Stimulated activated CD8-positive, alpha-beta memory T cell treated with anti-CD3 and anti-CD28 coated beads, Interleukin-4, amount 100 ng/mL, for 48 hours (primary cell): ENCODE measurements at regions not wholly inside any gene's neighbourhood (a gene's known extent, or its start where the extent isn't known, plus 50 kb on each side); places are given as distances from the start of the nearest gene placed in this dataset.

Experiments
- DNase-seq: peaks from one replicate; pipeline ENCODE4 v3.0.0-alpha.2; 2020

DNA sequence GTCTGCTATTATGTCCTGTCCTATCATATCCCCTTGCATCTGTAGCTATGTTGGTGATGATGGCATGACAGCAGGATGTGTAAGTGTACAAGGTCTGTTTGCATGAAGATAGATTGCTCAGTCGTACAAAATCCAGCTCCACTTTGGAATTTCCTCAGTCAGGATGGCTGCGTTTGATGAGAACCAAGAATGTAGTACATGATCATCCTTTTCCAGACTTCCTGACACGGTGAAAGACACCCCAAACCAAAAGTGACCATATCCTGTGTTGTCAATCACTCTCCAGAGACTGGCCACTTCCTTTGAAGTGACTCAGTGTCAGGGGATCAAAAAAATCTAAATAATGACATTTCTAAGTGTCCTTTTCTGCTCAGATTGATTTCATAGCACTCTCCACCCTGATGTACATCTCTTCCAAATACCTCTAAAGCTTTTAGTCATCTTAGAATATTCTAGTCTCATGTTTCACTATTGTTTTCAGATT is 213.4 kb downstream of the PLK2 start:
- no peak for DNase-seq

DNA sequence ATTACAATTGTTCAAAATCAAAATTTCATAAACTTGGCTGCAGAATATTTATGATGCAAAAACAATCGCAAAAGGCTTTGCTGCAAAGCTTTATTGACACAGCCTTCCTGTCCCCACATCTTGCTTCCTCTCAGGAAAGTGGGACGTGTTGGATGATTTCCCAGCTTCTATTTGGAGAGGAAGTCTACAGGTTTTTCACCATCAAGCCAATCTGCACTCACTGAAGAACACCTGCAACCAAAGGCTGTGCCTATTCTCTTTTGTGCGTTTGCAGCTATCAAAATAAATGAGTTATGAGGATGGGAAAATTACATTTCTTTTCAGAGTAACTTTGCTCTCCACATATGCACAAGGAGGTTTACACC is 214.4 kb downstream of the PLK2 start:
- no peak for DNase-seq

DNA sequence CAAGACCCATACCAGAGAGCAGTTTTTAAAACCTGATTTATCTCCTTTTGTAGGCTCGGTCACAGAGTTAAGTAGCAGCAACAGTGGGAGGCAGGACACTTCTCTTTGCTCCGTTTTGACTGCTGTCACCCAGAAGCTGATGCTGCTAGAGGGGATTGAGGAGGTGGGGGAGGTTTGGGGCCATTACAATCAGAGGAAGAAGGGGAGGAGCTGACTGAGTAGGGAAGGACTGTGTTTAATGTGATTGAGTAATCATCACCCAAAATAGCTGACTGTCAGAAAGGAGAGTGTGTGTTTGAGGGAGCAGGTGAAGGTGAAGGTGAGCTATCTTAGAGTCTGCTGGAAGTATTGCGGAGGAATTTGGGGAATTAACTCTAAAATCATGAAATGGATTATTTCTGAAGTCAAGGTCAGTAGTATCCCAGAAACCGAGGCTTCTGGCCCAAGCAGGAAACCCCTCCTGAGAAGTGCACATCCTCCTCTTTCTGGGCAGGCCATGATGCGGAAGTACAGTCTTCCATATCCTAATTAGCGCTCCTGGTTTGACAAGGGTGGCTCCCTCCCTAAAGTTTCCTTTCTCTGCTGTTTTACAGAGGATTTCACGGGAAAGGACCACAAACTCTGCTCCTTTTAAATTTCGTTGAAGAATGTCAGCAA is 214.9 kb downstream of the PLK2 start:
- no peak for DNase-seq

DNA sequence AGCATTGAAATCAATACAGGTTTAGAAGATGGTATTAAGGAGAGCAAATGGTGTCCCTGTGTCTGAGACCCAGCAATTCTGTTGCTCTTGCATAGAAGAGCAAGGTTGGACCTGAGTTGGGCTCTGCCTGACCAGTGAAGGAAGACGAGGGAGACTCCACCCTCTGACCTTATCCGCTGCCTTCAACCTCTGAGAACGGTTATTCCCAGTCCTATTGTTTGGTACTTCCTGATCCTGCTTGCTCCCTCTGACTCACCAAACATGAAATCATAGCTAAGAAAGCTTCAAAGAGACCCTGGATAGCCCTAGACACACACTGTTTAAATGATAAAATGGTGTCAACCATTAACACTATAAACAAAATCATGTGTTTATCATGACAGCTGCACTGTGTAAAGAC is 218.5 kb downstream of the PLK2 start:
- no peak for DNase-seq

DNA sequence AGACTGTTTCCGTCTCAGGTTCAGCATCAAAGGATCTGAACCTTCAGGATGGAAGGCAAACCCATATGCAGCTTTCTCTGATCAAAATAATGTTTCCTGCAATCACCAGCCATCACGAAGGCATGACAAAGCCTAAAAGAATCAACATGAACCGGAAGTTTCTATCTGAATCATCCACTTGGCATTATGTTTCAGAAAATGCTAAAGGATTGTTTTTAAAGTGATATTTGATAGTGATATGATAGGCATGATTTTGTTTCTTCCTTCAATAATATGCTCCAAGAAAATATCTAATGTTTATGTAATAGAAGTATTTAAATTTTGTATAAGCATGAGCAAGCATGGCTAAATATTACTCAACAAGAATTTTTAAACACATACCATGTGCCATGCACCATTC is 219.6 kb downstream of the PLK2 start:
- DNase-seq: no peak

DNA sequence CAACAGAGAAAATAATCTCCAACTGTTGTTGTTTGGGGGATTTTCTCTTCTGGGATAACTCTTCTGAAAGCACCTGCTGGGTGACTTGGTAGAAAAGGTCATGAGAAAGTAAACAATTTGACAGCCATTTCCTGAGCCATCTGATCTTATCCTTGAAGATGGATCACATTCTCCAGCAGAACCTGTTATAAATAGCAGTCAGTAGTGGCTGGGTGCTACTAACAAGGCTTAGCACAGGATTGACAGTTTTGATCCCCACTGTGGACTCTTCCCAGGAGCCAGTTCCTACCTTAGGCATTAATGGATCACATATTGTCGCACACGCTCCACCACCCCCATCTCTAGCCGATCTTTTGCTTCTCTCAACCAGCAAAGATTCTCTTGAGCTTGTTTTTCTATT is 220.2 kb downstream of the PLK2 start:
- DNase-seq: no peak

DNA sequence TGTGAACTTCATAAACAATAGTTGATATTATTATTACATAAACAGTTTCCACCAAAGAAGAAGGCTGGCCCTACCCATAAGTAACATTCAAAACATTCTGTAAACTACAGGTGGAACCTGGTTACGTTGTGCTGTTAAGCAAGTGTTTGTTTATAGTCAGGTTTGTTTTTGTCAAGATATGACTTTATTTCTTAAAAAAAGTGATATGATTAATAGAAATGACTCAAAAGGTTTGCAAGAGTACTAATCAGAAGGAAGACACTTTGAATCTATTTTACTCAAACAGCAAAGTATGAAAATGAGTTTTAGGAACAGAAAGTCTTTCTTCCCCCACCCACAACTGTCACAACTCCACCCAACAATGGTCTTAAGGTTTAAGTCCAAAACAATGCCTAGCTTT is 220.8 kb downstream of the PLK2 start:
- no peak for DNase-seq

DNA sequence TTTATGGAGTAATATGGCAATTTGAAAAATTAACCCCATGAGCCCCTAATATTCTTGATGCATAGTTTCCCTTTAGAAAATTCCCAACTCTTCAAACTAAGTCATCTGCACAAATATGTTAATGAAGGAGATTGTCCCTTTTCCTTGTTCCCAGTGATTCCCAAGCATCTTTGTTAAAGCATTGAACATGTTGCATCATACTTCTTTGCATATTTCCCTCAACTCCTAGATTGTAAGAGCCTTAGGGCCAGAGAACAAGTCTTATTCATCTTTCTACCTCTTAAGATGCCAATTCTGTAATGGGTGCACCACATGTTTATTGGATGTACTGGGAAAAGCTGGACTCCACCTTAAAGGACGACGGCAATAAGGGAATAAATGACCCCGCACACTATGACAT is 223.4 kb downstream of the PLK2 start:
- no peak for DNase-seq

DNA sequence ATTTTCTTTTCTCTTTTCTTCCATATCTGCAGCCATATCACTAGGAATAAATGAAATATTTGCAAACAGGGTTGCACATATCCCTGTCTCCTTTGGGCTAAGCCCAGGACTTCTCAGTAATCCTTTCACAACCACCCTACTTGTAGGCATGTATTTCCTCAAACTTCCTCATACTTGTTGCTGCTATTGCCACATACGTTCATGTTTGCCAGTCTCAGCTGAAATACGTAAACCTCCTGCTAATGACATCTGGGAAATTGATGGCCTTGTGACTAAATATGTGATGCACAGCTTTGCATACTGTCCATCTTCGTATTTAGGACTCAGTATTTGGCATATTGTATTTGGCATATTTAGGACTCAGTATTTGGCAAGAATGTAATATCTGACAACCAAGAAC is 224.6 kb downstream of the PLK2 start:
- no peak for DNase-seq

DNA sequence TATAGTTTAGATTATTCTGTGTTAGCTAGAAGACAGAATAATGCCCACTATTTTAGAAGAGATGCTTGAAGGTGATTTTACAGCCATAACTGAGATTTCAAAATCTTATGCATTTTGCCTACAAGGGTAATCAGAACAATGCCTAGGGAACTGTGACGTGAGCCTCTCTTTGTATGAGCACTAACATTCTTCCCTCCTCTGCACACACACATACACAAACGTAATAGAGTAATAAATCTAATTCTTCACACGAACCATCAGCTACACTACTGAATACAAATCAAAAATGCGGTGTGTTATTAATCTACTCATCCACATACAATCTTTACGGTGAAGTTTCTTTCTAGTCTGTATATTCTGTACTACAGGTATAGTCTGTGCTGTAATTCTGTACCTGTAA is 227.8 kb downstream of the PLK2 start:
- DNase-seq: no peak

DNA sequence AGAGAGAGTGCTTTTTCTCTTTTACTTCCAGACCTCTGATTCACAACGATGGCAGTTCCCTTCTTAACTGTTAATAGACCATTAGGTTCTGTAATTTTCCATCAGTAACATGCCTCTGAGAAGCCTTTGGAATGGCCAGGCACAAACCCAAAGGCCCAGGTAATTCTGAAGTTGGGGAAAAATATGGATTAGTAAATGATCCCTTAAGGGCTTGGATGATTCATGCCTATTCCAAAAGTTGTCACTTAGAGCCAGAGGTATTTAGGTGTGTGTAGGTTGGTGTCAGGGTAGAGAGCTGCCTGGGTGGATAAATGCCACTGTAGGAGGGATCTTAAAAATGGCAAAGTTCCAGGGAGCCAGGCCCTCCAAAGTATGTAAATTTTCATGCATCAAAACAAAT is 228.8 kb downstream of the PLK2 start:
- no peak for DNase-seq

DNA sequence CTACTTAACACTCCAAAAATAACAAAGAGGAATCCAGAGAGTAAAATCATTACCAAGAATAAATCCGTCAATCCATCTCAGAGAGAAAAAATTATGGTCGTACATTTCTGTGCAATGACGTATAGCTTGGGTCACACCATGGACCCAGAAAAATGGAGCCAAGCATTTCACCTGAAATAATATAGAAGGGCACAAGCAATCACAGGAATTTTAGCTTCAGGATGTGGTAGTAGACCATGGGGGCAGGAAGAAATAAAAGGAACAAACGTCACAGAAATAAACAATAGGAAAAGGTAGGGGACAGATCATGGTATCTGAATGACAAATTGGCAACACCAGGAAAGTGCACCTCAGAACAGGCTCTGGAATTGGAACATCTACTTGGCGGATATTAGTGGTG is 231.0 kb downstream of the PLK2 start:
- no peak for DNase-seq

DNA sequence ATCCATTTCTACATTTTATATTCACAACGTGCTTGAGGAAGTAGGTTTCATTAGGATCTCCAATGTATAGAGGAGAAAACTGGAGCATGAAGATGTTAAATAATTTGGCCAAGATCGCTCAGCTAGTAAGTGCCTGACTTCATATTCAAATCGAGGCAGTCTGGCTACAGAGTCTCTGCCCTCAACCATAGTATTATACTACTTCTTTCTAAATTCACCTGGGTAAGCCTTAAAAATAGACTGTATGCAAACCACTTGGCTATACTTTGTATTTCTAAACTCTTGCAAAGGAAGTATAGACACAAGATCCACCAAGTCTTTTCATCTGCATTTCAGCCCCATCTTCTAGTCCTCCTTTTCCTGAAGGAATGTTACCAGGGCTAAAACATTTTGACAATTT is 232.0 kb downstream of the PLK2 start:
- no peak for DNase-seq

DNA sequence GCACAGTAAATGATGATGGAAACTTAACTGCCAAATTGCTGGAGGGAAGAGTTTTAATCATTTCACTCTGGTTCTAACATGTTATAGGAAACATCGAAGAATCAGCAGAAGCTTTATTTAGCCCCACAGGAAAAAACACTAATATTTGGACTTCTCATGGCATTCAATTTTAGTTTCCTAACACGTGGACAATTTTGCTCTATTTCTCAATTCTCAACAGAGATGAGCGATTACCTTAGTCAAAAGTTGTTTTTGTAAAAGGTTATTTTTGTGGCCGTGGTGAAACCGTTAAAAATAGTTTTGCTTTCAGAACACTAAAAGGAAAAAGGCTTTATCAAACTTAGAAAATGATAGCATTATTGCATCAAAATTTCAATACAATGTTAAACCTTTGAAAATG is 235.2 kb downstream of the PLK2 start:
- DNase-seq: no peak

DNA sequence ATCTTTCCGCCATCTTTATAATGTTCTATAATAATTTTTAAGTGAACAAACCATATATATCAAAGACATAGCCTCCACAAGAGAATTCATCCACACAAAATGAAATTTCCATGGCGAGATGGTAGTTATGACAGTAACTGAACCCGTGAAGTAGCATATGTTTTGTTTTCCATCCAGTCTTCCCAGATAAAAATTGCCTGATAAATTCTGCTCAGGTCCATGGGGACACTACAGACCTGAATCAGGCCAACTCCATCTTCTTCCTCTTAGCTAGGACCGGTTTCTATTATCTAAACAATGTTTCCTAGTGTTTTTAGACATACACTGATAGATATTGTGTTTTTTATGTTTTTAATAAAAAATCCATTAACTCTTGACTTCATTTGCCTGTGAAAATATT is 235.7 kb downstream of the PLK2 start:
- no peak for DNase-seq

DNA sequence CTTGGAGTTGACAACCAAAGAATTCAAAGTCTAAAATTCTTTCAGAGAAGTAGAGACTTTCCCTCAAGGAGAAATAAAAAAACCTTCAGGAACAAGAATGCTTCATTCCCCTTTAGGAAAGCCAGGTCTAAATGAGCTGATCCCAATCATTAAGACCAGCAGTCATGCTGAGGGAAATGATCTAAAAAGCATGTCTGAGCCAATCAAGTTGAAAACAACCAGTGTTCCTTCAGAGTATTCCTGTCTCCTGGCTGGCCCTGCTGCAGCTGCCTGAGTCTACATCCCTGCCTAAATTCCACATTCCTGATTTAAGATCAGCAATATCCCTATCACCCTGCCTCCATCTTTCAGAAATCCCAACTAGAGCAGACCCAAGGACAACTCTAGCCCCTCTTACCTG is 244.5 kb downstream of the PLK2 start:
- no peak for DNase-seq

DNA sequence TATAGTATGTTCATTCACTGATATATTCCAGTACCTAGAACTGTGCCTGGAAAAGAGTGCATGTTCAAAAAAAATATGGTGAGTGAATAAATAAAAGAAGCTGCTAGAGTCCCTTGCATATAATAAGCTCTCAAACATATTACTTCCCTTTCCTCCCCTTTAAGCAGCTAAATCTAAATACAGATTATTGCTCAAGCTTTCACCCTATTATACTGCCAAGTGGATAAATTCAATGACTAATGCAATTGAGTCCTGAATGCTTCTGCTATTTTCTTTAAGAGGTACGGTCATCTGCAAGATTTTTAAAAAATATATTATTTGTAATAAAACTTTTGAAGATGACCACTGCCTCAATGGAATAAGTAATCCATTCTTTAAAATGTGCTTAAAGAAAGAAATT is 248.4 kb downstream of the PLK2 start:
- DNase-seq: no peak

DNA sequence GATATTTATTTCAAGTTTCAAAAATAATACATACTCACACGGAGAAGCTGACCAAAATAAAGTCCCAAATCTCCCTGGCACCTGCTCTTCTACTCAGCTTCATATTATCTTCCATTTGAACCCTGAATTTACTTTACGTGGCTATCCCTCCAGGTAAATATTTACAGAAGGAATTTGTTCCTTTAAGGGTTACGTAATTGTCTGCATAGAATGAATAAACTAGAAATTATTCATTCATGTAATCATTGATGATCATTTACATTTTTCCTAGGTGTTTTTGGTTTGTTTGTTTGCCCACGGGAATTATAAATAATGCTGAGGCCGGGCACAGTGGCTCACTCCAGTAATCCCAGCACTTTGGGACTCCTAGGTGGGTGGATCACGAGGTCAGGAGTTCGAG is 251.2 kb downstream of the PLK2 start:
- no peak for DNase-seq

DNA sequence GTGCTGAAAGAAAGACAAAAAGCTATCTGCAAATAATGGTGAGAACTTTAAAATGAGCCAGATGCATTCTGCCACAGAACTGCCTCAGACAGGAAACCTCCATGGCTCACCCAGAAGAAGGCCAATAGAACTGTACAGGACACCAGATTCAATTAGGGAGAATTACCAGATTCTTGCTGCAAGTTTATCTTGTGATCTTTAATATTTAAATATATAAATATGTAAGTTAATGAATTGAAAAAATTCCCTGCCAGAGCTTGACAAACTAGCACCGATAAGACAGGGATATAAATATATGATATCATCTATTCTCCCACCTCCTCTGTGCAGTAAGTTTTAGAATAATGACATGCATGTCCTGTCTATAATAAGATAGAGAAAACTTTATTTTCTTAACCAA is 252.8 kb downstream of the PLK2 start:
- DNase-seq: no peak

DNA sequence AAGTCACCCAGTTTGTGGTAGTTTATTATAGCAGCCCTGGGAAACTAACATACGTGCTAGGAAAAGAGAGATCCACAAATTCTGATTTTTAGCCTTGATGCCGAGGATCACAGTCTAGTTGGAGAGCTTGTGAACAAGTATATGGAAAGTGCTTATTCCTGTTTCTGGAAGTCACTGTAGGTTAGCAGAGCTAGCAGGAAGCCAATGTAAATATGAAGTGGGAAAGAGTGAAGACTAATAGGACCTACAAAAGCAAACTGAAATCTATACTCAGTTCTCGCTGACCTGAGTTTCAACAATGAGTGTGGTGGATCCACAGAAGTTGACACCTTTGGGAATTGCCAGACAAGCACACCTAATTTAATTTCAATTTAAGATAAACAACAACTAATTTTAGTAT is 254.9 kb downstream of the PLK2 start:
- DNase-seq: no peak

DNA sequence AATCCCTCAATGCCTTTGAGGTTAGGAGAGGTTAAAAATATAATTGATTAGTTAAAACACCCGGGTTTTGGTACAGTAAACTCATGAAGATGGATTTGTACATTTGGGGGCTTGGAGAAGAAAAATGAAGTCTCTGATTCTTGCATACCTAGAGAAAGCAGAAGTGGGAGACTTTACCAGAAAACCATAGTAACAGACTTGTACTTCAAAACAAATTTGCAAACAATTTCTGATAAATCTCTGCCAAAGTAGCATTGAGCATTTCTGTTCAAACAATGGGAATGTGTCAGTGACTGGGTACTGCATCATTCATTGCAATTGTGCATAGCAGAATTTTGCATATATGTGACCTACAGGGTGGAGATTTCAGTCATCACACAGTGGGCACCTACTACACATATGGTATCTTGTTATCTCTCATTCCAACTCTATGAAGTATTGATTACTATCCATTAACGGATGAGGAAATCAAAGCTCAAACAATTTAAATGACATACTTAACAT is 256.9 kb downstream of the PLK2 start:
- no peak for DNase-seq

DNA sequence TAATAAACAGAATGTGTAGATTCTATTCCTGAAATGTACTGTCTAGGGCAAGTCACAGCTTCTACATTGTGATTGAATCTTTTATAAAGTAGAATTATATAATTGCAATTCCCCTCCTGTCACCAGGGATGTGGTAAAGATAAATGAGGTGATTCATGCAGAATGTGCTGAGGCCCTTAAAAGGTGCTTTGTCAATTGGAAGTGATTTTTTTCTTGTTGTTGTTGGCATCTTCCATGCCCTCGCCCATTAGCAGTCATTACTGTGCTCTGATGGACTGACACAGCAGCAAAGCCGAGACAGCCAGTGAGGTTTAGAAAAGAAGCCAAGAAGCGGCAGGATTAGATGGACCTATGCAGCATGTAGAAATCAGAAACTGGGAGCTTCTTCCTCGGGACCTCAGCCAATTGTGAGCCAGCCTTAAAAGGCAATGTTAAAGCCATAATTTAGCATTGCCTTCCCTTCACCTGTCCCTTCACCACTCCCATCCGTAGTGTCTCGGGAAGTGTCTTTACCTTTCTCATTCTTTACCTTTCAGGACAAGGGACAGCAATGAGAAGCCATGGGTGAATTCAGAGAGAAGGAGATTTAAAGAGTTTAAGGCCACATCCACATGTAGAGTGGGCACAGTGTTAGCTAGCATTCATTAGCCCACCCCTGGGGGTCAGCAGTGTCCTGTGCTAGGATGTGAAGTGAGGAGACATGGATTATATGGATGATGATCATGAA is 257.8 kb downstream of the PLK2 start:
- DNase-seq: no peak

DNA sequence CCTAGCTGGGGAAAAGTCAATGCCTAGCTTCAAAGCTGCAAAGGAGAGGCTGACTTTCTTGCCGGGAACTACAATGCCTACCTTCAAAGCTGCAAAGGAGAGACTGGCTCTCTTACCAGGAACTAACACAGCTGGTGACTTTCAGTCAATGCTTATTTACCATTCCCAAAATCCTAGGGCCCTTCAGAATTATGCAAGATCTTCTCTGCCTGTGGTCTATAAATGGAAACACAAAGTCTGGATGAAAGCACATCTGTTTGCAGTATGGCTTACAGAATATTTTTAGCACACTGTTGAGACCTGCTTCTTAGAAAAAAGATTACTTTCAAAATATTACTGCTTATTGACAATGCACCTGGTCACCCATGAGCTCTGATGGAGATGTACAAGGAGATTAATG is 259.4 kb downstream of the PLK2 start:
- DNase-seq: no peak

DNA sequence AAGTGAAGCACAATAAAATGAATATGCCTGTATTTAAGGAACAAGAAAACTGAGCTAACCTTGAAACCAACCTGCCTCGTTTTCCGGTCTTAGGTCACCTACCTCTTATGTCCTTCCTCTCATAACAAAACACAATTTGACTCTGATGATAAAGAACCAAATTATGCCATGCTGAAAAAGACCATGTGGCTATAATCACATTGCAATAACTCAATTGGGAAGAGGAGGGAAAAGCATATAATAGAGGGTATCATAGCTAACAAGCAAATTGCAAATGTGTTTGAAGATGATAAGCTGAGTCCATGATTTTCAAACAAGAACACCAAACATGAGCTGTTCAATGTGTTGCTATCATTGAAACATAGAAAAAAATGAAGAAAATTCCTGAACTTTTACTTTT is 260.8 kb downstream of the PLK2 start:
- DNase-seq: no peak

DNA sequence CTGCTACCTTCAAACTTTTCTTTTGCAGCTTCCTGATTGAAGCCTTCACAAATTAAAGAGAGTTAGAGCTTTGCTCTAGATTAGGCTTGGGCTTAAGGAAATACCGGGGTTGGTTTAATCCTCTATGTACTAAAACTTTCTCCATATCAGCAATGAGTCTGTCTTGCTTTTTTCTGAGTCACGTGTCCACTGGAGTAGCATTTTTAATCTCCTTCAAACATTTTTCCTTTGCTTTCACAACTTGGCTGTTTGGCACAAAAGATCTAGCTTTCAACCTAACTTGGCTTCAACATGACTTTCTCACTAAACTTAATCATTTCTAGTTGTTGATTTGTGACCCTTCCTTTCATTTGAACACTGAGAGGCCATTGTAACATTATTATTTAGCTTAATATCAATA is 261.6 kb downstream of the PLK2 start:
- DNase-seq: no peak
